ENCODE measurements at regions not wholly inside any gene's neighbourhood (a gene's known extent, or its start where the extent isn't known, plus 50 kb on each side); places are given as distances from the start of the nearest gene placed in this dataset.

DNA sequence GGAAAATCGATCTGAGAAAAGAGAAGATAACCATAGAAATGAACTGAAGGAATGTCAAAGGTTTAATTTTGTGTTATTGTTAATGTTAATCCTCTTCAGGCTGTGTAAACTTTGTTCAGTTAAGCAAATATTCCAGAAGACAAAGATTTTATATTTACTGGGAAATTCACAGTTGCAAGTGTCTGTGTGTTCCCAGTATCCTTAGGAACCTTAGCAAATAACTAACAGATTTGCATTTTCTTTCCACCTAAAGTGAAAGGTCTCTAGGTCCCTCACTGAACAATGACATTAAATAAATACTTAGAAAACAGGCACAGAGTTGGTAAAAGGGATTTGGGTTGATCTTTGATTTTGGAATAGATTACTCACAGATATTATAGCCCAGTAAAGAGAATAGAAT lies 324.7 kb downstream of the C4orf33 start:
- Histone ChIP-seq H3K4me3 (no peak overlapping the region), H3K4me1 (no peaks in the 10 kb centered on the region), H3K9me3 (replicated peaks) (peaks cover 8% of the 10 kb centered on the region), H3K36me3 (no peaks in the 10 kb centered on the region), H3K27ac (replicated peaks) (no peak overlapping the region), H3K27me3 (ENCODE audit: low read depth) (no peaks in the 10 kb centered on the region)
- no peak for TF ChIP-seq CTCF (IDR thresholded peaks at IDR 0.05; ENCODE audit: borderline replicate concordance)
- DNase-seq, result no peak
- intact Hi-C loops (cut with micrococcal nuclease), result no loop called here

DNA sequence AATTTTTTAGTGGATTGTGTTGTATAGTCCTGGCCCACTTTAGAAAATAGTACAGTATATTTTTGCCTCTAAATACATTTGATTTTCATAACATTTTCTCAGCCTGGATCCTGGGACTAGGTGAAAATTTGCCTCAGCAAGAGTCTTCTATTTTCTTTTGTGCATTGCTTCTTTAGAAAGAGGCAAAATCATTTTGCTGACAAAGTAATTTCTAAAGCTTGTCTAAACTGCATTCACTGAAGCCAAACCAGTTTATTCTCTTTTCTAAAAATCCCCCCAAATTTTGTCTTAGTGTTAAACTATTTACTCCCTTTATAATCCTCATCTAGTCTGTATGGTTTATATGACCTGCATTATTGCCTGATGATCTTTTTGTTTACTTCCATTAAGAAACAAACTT lies 326.3 kb downstream of the C4orf33 start:
- H3K9me3 ChIP-seq (replicated peaks), result peaks cover 8% of the 10 kb centered on the region
- H3K36me3 ChIP-seq, result no peaks in the 10 kb centered on the region
- H3K27me3 ChIP-seq (ENCODE audit: low read depth), result no peaks in the 10 kb centered on the region
- TF ChIP-seq CTCF (IDR thresholded peaks at IDR 0.05; ENCODE audit: borderline replicate concordance), result no peak
- no peak for DNase-seq
- intact Hi-C loops (cut with micrococcal nuclease), result no loop called here
- H3K4me1 ChIP-seq, result no peaks in the 10 kb centered on the region
- H3K27ac ChIP-seq (replicated peaks), result no peak overlapping the region
- no peak overlapping the region for H3K4me3 ChIP-seq

GRCh38 chr4:129428454-129428853 lies 332.5 kb downstream of the C4orf33 start:
- intact Hi-C loops (cut with micrococcal nuclease), result no loop called here
- no peak for TF ChIP-seq CTCF (IDR thresholded peaks at IDR 0.05; ENCODE audit: borderline replicate concordance)
- no peaks in the 10 kb centered on the region for H3K36me3 ChIP-seq

DNA sequence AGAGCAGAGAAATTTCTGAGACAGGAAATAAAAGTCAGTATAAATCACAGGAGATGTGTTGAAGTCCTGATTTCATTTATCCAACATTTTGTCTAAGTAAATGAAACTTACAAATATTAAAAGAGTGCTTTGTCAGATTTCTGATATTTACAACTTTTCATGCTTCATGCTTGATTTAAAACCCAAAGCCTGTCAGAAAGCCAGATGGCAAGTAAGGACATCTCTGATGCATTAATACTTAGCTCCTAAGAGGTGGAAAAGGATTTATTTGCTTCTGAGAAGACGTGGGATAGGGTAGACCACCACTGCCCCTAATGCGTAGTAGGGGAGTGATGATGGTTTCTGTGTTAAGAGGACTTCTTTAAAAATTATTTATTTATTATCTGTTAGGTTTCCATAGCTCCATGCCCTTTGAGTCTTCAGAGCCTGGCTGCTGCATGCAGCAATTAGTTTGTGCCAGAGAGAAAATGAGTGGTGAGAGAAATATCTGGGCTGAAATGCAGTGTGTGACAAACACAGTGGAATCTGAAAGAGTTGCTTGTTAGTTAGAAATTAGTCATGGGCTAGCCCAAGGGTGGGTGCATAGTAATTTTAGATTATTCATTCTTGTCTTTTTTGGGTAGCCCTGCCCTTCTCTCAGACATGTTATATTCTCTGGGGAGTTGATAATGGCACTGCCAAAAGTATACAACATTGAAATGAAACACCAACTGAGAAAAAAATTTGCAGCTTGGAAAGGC lies 333.8 kb downstream of the C4orf33 start:
- DNase-seq, result no peak
- intact Hi-C loops (cut with micrococcal nuclease), result no loop called here

More at GRCh38 chr4:129428454-129428853, 332.5 kb downstream of the C4orf33 start:
- Histone ChIP-seq H3K4me3 (no peak overlapping the region), H3K27me3 (ENCODE audit: low read depth) (no peaks in the 10 kb centered on the region), H3K27ac (replicated peaks) (no peak overlapping the region), H3K4me1 (no peaks in the 10 kb centered on the region), H3K9me3 (replicated peaks) (peaks cover 8% of the 10 kb centered on the region)
- no peak for DNase-seq

DNA sequence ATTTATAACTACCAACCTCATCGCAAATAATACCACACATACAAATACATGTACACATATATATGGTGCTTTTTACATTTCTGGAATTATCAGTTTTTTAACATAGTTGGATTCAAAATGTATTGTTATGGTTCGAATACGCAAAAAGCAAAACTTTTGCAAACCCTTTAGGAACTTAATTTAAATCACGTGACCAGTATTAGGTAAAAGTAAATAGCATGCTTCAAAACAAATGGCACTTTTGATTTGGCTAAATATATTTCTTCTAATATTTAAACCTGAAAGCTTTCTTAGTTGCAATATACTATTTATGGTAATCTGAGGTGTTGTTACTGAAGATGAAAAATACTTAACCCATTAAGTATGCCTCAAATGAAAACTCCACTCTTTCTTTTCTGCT lies 341.4 kb downstream of the C4orf33 start:
- Histone ChIP-seq H3K4me3 (no peak overlapping the region), H3K4me1 (no peaks in the 10 kb centered on the region), H3K27ac (replicated peaks) (no peak overlapping the region), H3K27me3 (ENCODE audit: low read depth) (no peaks in the 10 kb centered on the region), H3K9me3 (replicated peaks) (no peaks in the 10 kb centered on the region), H3K36me3 (no peaks in the 10 kb centered on the region)
- DNase-seq, result no peak
- intact Hi-C loops (cut with micrococcal nuclease), result no loop called here
- no peak for TF ChIP-seq CTCF (IDR thresholded peaks at IDR 0.05; ENCODE audit: borderline replicate concordance)

More for the DNA sequence above, 333.8 kb downstream of the C4orf33 start:
- no peaks in the 10 kb centered on the region for H3K4me1 ChIP-seq
- H3K4me3 ChIP-seq, result no peak overlapping the region
- TF ChIP-seq CTCF (IDR thresholded peaks at IDR 0.05; ENCODE audit: borderline replicate concordance), result no peak
- no peaks in the 10 kb centered on the region for H3K36me3 ChIP-seq
- no peaks in the 10 kb centered on the region for H3K27me3 ChIP-seq (ENCODE audit: low read depth)
- H3K9me3 ChIP-seq (replicated peaks), result no peaks in the 10 kb centered on the region
- H3K27ac ChIP-seq (replicated peaks), result no peak overlapping the region

All from left ventricle myocardium inferior (tissue), 1 donor.